SK-N-MC (cell line): ENCODE measurements at regions not wholly inside any gene's neighbourhood (a gene's known extent, or its start where the extent isn't known, plus 50 kb on each side); places are given as distances from the start of the nearest gene placed in this dataset.

Source experiments
- EZH2 ChIP-seq: fragments of 200-600 bp; sonication (generic); IDR thresholded peaks from one replicate; pipeline ENCODE4 v1.6.1; 2017; ENCODE audit warnings: antibody characterized with exemption
- FOXP2 ChIP-seq: optimal IDR thresholded peaks from 2 replicates; pipeline ENCODE3; 2011; ENCODE audit warnings: mild to moderate bottlenecking, moderate library complexity; ENCODE audit not compliant: insufficient read depth; ENCODE audit errors: extremely low read length, control extremely low read depth
- POLR2AphosphoS5 ChIP-seq: IDR thresholded peaks from 2 replicates; pipeline ENCODE4 v1.6.1; 2012; ENCODE audit warnings: mild to moderate bottlenecking, low read depth, low read length, borderline replicate concordance

- TF ChIP-seq EZH2 (no peak), FOXP2 (no peak), POLR2AphosphoS5 (no peak)
These were observed 432.0 kb downstream of the LMO4 start for GRCh38 chr1:87760654-87761053.
